ENCODE measurements at regions not wholly inside any gene's neighbourhood (a gene's known extent, or its start where the extent isn't known, plus 50 kb on each side); places are given as distances from the start of the nearest gene placed in this dataset.

- Histone ChIP-seq H3K4me1 (no peaks in the 10 kb centered on the region), H3K9me3 (no peaks in the 10 kb centered on the region), H3K36me3 (no peaks in the 10 kb centered on the region), H3K27ac (no peak overlapping the region), H3K4me3 (no peak overlapping the region), H3K27me3 (no peaks in the 10 kb centered on the region)
- no peak for ATAC-seq
- intact Hi-C loops (cut with DNase I), result no loop called here
- TF ChIP-seq CTCF (IDR thresholded peaks at IDR 0.05), result no peak
- DNase-seq, result no peak
Observed at GRCh38 chr2:236724200-236724599, 154.6 kb downstream of the ACKR3 start.

GRCh38 chr2:236726701-236727450 lies 157.3 kb downstream of the ACKR3 start:
- no peaks in the 10 kb centered on the region for H3K9me3 ChIP-seq
- intact Hi-C loops (cut with DNase I), result no loop called here
- H3K4me3 ChIP-seq, result no peak overlapping the region
- H3K36me3 ChIP-seq, result no peaks in the 10 kb centered on the region
- H3K27ac ChIP-seq, result no peak overlapping the region
- no peak for DNase-seq
- no peaks in the 10 kb centered on the region for H3K27me3 ChIP-seq
- H3K4me1 ChIP-seq, result no peaks in the 10 kb centered on the region
- no peak for ATAC-seq
- no peak for TF ChIP-seq CTCF (IDR thresholded peaks at IDR 0.05)

GRCh38 chr2:236728916-236729670 lies 159.5 kb downstream of the ACKR3 start:
- H3K27me3 ChIP-seq, result no peaks in the 10 kb centered on the region
- H3K4me1 ChIP-seq, result no peaks in the 10 kb centered on the region
- ATAC-seq, result no peak
- no peak overlapping the region for H3K27ac ChIP-seq
- no peaks in the 10 kb centered on the region for H3K9me3 ChIP-seq
- H3K4me3 ChIP-seq, result no peak overlapping the region
- no peaks in the 10 kb centered on the region for H3K36me3 ChIP-seq
- intact Hi-C loops (cut with DNase I), result no loop called here
- no peak for TF ChIP-seq CTCF (IDR thresholded peaks at IDR 0.05)
- DNase-seq, result no peak

- TF ChIP-seq CTCF (IDR thresholded peaks at IDR 0.05), result no peak
- H3K4me1 ChIP-seq, result no peaks in the 10 kb centered on the region
- intact Hi-C loops (cut with DNase I), result no loop called here
- ATAC-seq (no peak), DNase-seq (no peak)
- H3K27ac ChIP-seq, result no peak overlapping the region
- H3K27me3 ChIP-seq, result no peaks in the 10 kb centered on the region
- no peaks in the 10 kb centered on the region for H3K36me3 ChIP-seq
- no peak overlapping the region for H3K4me3 ChIP-seq
- no peaks in the 10 kb centered on the region for H3K9me3 ChIP-seq
Observed at GRCh38 chr2:236730393-236730792, 160.8 kb downstream of the ACKR3 start.

GRCh38 chr2:236731767-236732580 lies 162.3 kb downstream of the ACKR3 start:
- no peak for TF ChIP-seq CTCF (IDR thresholded peaks at IDR 0.05)
- intact Hi-C loops (cut with DNase I), result no loop called here
- peak; percentile 65 for ATAC-seq

More at GRCh38 chr2:236731767-236732580, 162.3 kb downstream of the ACKR3 start:
- Histone ChIP-seq H3K36me3 (no peaks in the 10 kb centered on the region), H3K9me3 (no peaks in the 10 kb centered on the region), H3K4me1 (no peaks in the 10 kb centered on the region), H3K27me3 (no peaks in the 10 kb centered on the region), H3K27ac (no peak overlapping the region), H3K4me3 (no peak overlapping the region)
- peak in 1 of 4 donors; percentile 56 for DNase-seq

All from left lung (tissue), 4 donors.